Upper lobe of left lung (tissue), 6 donors: ENCODE measurements at regions not wholly inside any gene's neighbourhood (a gene's known extent, or its start where the extent isn't known, plus 50 kb on each side); places are given as distances from the start of the nearest gene placed in this dataset.

Experiments
- ATAC-seq, 2 donors: fragments of 200-7000 bp; cut with Tn5 transposase; one replicate each; pipeline ENCODE4 v1.9.1; 2022; ENCODE audit warnings: mild to moderate bottlenecking in 2 of 2, moderate library complexity in 2 of 2; ENCODE audit not compliant: low FRiP score in 2 of 2
- DNase-seq, 2 donors: peaks; one replicate each; pipeline ENCODE4 v3.0.0-alpha.2; 2019 to 2020
- H3K27ac ChIP-seq, 4 donors: fragments of 200-600 bp; sonication (generic); one replicate each; pipeline ENCODE4 v1.5.1; 2016 to 2019
- H3K27me3 ChIP-seq, 4 donors: fragments of 200-600 bp; sonication (generic); one replicate each; pipeline ENCODE4 v1.5.1; 2017 to 2019
- H3K36me3 ChIP-seq, 4 donors: fragments of 200-600 bp; sonication (generic); one replicate each; pipeline ENCODE4 v1.5.1; 2016 to 2019
- H3K4me1 ChIP-seq, 4 donors: fragments of 200-600 bp; sonication (generic); one replicate each; pipeline ENCODE4 v1.5.1; 2018 to 2019
- H3K4me3 ChIP-seq, 4 donors: fragments of 200-600 bp; sonication (generic); one replicate each; pipeline ENCODE4 v1.5.1; 2017 to 2019; ENCODE audit warnings: mild to moderate bottlenecking in 2 of 4, moderate library complexity in 1 of 4
- H3K9me3 ChIP-seq, 4 donors: fragments of 200-600 bp; sonication (generic); one replicate each; pipeline ENCODE4 v1.5.1; 2018 to 2019
- CTCF ChIP-seq, 6 experiments: fragments of 450-650 bp in 4 of 6; fragments of 200-600 bp in 2 of 6; sonication (generic) in 2 of 6; IDR thresholded peaks; one replicate each; pipeline ENCODE4 v1.5.1; 2016 to 2019; ENCODE audit warnings: antibody characterized with exemption in 6 of 6
- EP300 ChIP-seq, 4 donors: sonication (generic); formaldehyde crosslinking; IDR thresholded peaks; one replicate each; pipeline ENCODE4 v1.5.1; 2017; ENCODE audit warnings: antibody characterized with exemption in 4 of 4, control low read depth in 2 of 4
- POLR2A ChIP-seq, 4 donors: fragments of 450-650 bp; IDR thresholded peaks; one replicate each; pipeline ENCODE4 v1.5.1; 2016 to 2017; ENCODE audit warnings: antibody characterized with exemption in 4 of 4, mild to moderate bottlenecking in 2 of 4
- POLR2AphosphoS5 ChIP-seq, 2 donors: sonication (generic); formaldehyde crosslinking; IDR thresholded peaks; one replicate each; pipeline ENCODE4 v1.5.1; 2017; ENCODE audit warnings: antibody characterized with exemption in 2 of 2
- WGBS, 2 donors: methylation state at CpG; one replicate each; pipeline ENCODE4 v1.1.5; 2017 to 2018; 5-methylcytosine and 5-hydroxymethylcytosine counted together
- donor health status: DM: no; HTN: no; CAD: no; lungs with moderate emphysema.
- donor health status: DM: no; HTN: yes; CAD: no; lungs with severe emphysema.

GRCh38 chr13:97520061-97520460 lies 86.1 kb downstream of the RAP2A start:
- Histone ChIP-seq H3K4me3 (no peak overlapping the region), H3K4me1 (no peaks in the 10 kb centered on the region), H3K9me3 (no peaks in the 10 kb centered on the region), H3K27me3 (no peaks in the 10 kb centered on the region), H3K27ac (no peak overlapping the region), H3K36me3 (no peaks in the 10 kb centered on the region)
- ATAC-seq = no peak
- TF ChIP-seq EP300 (IDR thresholded peaks at IDR 0.05) (no peak), POLR2A (IDR thresholded peaks at IDR 0.05) (no peak), POLR2AphosphoS5 (IDR thresholded peaks at IDR 0.05) (no peak), CTCF (IDR thresholded peaks at IDR 0.05) (no peak)
- WGBS, 2 donors = 72 to 82% methylated on average over 1 of the region's 1 CpG
- no peak for DNase-seq

DNA sequence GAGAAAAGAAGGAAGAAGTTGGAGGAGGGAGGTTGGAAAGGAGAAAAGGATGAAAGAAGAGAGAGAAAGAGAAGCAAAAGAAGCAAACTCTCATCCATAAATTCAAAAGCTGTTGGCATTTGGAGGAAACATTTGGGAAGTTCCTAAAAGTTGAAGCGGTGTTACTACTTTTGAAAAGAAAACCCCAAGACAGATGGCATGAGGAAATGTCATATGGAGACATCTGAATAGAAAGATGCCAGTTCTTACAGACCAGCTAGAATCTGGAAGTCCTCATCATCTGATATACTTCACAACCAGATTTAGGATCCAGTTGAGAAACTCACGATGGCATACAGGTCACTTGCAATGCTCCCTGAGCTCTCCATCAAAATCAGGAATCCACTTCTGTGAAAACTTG lies 86.9 kb downstream of the RAP2A start:
- no peaks in the 10 kb centered on the region for H3K4me1 ChIP-seq
- ATAC-seq = no peak
- no peak for DNase-seq
- H3K4me3 ChIP-seq = no peak overlapping the region
- 68 to 70% methylated on average over 2 of the region's 2 CpGs for whole genome bisulfite sequencing, 2 donors
- TF ChIP-seq POLR2AphosphoS5 (IDR thresholded peaks at IDR 0.05) (no peak), CTCF (IDR thresholded peaks at IDR 0.05) (no peak), EP300 (IDR thresholded peaks at IDR 0.05) (no peak), POLR2A (IDR thresholded peaks at IDR 0.05) (no peak)
- H3K36me3 ChIP-seq = no peaks in the 10 kb centered on the region
- H3K27me3 ChIP-seq = no peaks in the 10 kb centered on the region
- H3K27ac ChIP-seq = no peak overlapping the region
- H3K9me3 ChIP-seq = no peaks in the 10 kb centered on the region

GRCh38 chr13:97521726-97522125 lies 87.8 kb downstream of the RAP2A start:
- no peak for TF ChIP-seq POLR2AphosphoS5 (IDR thresholded peaks at IDR 0.05)
- TF ChIP-seq POLR2A (IDR thresholded peaks at IDR 0.05) = no peak
- no peak for TF ChIP-seq EP300 (IDR thresholded peaks at IDR 0.05)
- no peak for TF ChIP-seq CTCF (IDR thresholded peaks at IDR 0.05)
- Histone ChIP-seq H3K36me3 (no peaks in the 10 kb centered on the region), H3K27ac (no peak overlapping the region), H3K4me3 (no peak overlapping the region), H3K9me3 (no peaks in the 10 kb centered on the region), H3K27me3 (no peaks in the 10 kb centered on the region), H3K4me1 (no peaks in the 10 kb centered on the region)
- no peak for ATAC-seq
- DNase-seq = no peak
- whole genome bisulfite sequencing, 2 donors = 84% methylated on average over 2 of the region's 2 CpGs

- Histone ChIP-seq H3K27me3 (no peaks in the 10 kb centered on the region), H3K27ac (no peak overlapping the region), H3K4me1 (no peaks in the 10 kb centered on the region), H3K9me3 (no peaks in the 10 kb centered on the region), H3K36me3 (no peaks in the 10 kb centered on the region), H3K4me3 (no peak overlapping the region)
- 87 to 96% methylated on average over 2 of the region's 2 CpGs for WGBS, 2 donors
- DNase-seq = no peak
- TF ChIP-seq EP300 (IDR thresholded peaks at IDR 0.05) (no peak), CTCF (IDR thresholded peaks at IDR 0.05) (no peak), POLR2AphosphoS5 (IDR thresholded peaks at IDR 0.05) (no peak), POLR2A (IDR thresholded peaks at IDR 0.05) (no peak)
- ATAC-seq = no peak
Measured at GRCh38 chr13:97522243-97522642, 88.3 kb downstream of the RAP2A start.

GRCh38 chr13:97526556-97526955 lies 92.6 kb downstream of the RAP2A start:
- Histone ChIP-seq H3K27me3 (no peaks in the 10 kb centered on the region), H3K4me3 (no peak overlapping the region), H3K9me3 (no peaks in the 10 kb centered on the region), H3K27ac (no peak overlapping the region), H3K4me1 (no peaks in the 10 kb centered on the region), H3K36me3 (no peaks in the 10 kb centered on the region)
- WGBS, 2 donors = 56 to 68% methylated on average over 2 of the region's 2 CpGs
- no peak for ATAC-seq
- DNase-seq = no peak
- TF ChIP-seq POLR2AphosphoS5 (IDR thresholded peaks at IDR 0.05) (no peak), POLR2A (IDR thresholded peaks at IDR 0.05) (no peak), CTCF (IDR thresholded peaks at IDR 0.05) (no peak), EP300 (IDR thresholded peaks at IDR 0.05) (no peak)
